Ishikawa (cell line): ENCODE measurements at regions not wholly inside any gene's neighbourhood (a gene's known extent, or its start where the extent isn't known, plus 50 kb on each side); places are given as distances from the start of the nearest gene placed in this dataset.

ENCODE experiments used
- MAX ChIP-seq: IDR thresholded peaks from 2 replicates; pipeline ENCODE4 v1.6.1; 2012
- YY1 ChIP-seq: IDR thresholded peaks from 2 replicates; pipeline ENCODE4 v1.6.1; 2012; ENCODE audit warnings: low read depth
- ZBTB7A ChIP-seq: IDR thresholded peaks from 2 replicates; pipeline ENCODE4 v1.6.1; 2012; ENCODE audit warnings: low read depth

- TF ChIP-seq ZBTB7A (no peak), YY1 (no peak), MAX (no peak)
Observed at GRCh38 chr14:101291390-101291789, 269.9 kb upstream of the DIO3 start.
